IMR-90 (cell line): ENCODE measurements at regions not wholly inside any gene's neighbourhood (a gene's known extent, or its start where the extent isn't known, plus 50 kb on each side); places are given as distances from the start of the nearest gene placed in this dataset. TPM values are rescaled to one million over a fixed set of nuclear protein-coding genes. Genes with fewer than 3 reads are reported as not detected.

Experiments used
- ATAC-seq: fragments of 200-7000 bp; cut with Tn5 transposase; 2 replicates; pipeline ENCODE4 v1.9.1; 2020; ENCODE audit warnings: low read depth, mild to moderate bottlenecking, moderate library complexity
- BruUV-seq: library from RNA; stranded (reverse); fragments of 400-500 nt; replicated peaks from 2 replicates; lab custom pipeline; 2021; lab: Mats Ljungman, UMichigan
- CTCF ChIA-PET: fragments of 300-600 bp; formaldehyde crosslinking; extraction: SDS; loops from one replicate; lab custom pipeline; 2021; ENCODE audit warnings: antibody characterized with exemption; lab: Yijun Ruan, JAX
- POLR2A ChIA-PET: fragments of 300-600 bp; sonication (Branson Sonifier 250); formaldehyde crosslinking; loops from one replicate; lab custom pipeline; 2022; ENCODE audit warnings: antibody characterized with exemption; ENCODE audit not compliant: unreplicated experiment; lab: Charles Lee
- DNase-seq: peaks from one replicate; pipeline ENCODE4 v3.0.0; 2013
- H2AFZ ChIP-seq: replicated peaks from 2 replicates; pipeline ENCODE3; 2013; ENCODE audit warnings: low read length, mild to moderate bottlenecking; ENCODE audit not compliant: poor library complexity
- H2AK5ac ChIP-seq: 2 replicates; pipeline ENCODE4 v1.6.1; 2013; ENCODE audit warnings: low read depth, low read length, inconsistent platforms
- H2AK9ac ChIP-seq: replicated peaks from 2 replicates; pipeline ENCODE3; 2013; ENCODE audit warnings: mild to moderate bottlenecking, low read depth, low read length, moderate library complexity; ENCODE audit not compliant: poor library complexity
- H2BK120ac ChIP-seq: 2 replicates; pipeline ENCODE4 v1.6.1; 2013; ENCODE audit warnings: low read depth, low read length, inconsistent platforms
- H2BK15ac ChIP-seq: 3 replicates; pipeline ENCODE4 v1.6.1; 2013; ENCODE audit warnings: low read depth, low read length, inconsistent platforms
- H2BK20ac ChIP-seq: 2 replicates; pipeline ENCODE4 v1.6.1; 2013; ENCODE audit warnings: low read depth, mild to moderate bottlenecking, inconsistent platforms, low read length, moderate library complexity
- H2BK5ac ChIP-seq: 2 replicates; pipeline ENCODE4 v1.6.1; 2013; ENCODE audit warnings: mild to moderate bottlenecking, low read depth, low read length, inconsistent platforms; ENCODE audit not compliant: poor library complexity, severe bottlenecking
- H3K14ac ChIP-seq: replicated peaks from 2 replicates; pipeline ENCODE4 v1.6.1; 2013; ENCODE audit warnings: low read depth, low read length, inconsistent platforms
- H3K18ac ChIP-seq: 2 replicates; pipeline ENCODE4 v1.6.1; 2013; ENCODE audit warnings: low read depth, low read length, control low read depth
- H3K23ac ChIP-seq: 2 replicates; pipeline ENCODE4 v1.6.1; 2013; ENCODE audit warnings: low read depth, low read length, inconsistent platforms
- H3K27ac ChIP-seq: 2 replicates; pipeline ENCODE4 v1.5.1; 2013; ENCODE audit warnings: mild to moderate bottlenecking, control low read depth, low read length; ENCODE audit not compliant: insufficient read depth
- H3K27me3 ChIP-seq: 2 replicates; pipeline ENCODE4 v1.6.1; 2013; ENCODE audit warnings: low read length; ENCODE audit not compliant: control insufficient read depth, insufficient read depth
- H3K36me3 ChIP-seq: 2 replicates; pipeline ENCODE4 v1.6.1; 2013; ENCODE audit warnings: low read length, mixed read lengths; ENCODE audit not compliant: control insufficient read depth, insufficient read depth
- H3K4ac ChIP-seq: 2 replicates; pipeline ENCODE4 v1.6.1; 2013; ENCODE audit warnings: low read depth, low read length, inconsistent platforms
- H3K4me1 ChIP-seq: 2 replicates; pipeline ENCODE4 v1.6.1; 2013; ENCODE audit warnings: low read length, mixed read lengths; ENCODE audit not compliant: control insufficient read depth, insufficient read depth
- H3K4me2 ChIP-seq: 2 replicates; pipeline ENCODE4 v1.6.1; 2013; ENCODE audit warnings: low read depth, mild to moderate bottlenecking, control low read depth, low read length, moderate library complexity
- H3K4me3 ChIP-seq: 2 replicates; pipeline ENCODE4 v1.5.1; 2013; ENCODE audit warnings: low read depth, mild to moderate bottlenecking, control low read depth, low read length, moderate library complexity; ENCODE audit not compliant: insufficient read depth
- H3K56ac ChIP-seq: 2 replicates; pipeline ENCODE4 v1.6.1; 2013; ENCODE audit warnings: low read length, inconsistent platforms; ENCODE audit not compliant: insufficient read depth; ENCODE audit errors: extremely low read depth
- H3K79me1 ChIP-seq, 2 experiments: 2 replicates each; pipeline ENCODE4 v1.6.1; 2013; ENCODE audit warnings: low read length in 2 of 2, inconsistent platforms in 1 of 2, low read depth in 1 of 2
- H3K9ac ChIP-seq: 2 replicates; pipeline ENCODE4 v1.6.1; 2013; ENCODE audit warnings: low read depth, low read length, control low read depth
- H3K9me1 ChIP-seq: 2 replicates; pipeline ENCODE4 v1.6.1; 2013; ENCODE audit warnings: low read length, inconsistent platforms; ENCODE audit not compliant: insufficient read depth
- H3K9me3 ChIP-seq: 2 replicates; pipeline ENCODE4 v1.6.1; 2013; ENCODE audit warnings: low read length; ENCODE audit not compliant: control insufficient read depth, insufficient read depth
- H4K20me1 ChIP-seq: 2 replicates; pipeline ENCODE4 v1.6.1; 2013; ENCODE audit warnings: low read length, inconsistent platforms; ENCODE audit not compliant: insufficient read depth
- H4K5ac ChIP-seq: 2 replicates; pipeline ENCODE4 v1.6.1; 2013; ENCODE audit warnings: mild to moderate bottlenecking, low read depth, low read length, control low read depth
- H4K8ac ChIP-seq, 2 experiments: 2 replicates each; pipeline ENCODE4 v1.6.1; 2013; ENCODE audit warnings: low read depth in 2 of 2, low read length in 2 of 2, control low read depth in 1 of 2, inconsistent platforms in 1 of 2
- H4K91ac ChIP-seq: 2 replicates; pipeline ENCODE4 v1.6.1; 2013; ENCODE audit warnings: low read depth, low read length, inconsistent platforms; ENCODE audit not compliant: insufficient read depth
- POLR2A ChIP-seq: IDR thresholded peaks from 2 replicates; pipeline ENCODE4 v1.6.1; 2012; ENCODE audit warnings: mild to moderate bottlenecking, low read depth, low read length
- RCOR1 ChIP-seq: IDR thresholded peaks from 2 replicates; pipeline ENCODE4 v1.6.1; 2012; ENCODE audit warnings: mild to moderate bottlenecking, low read length, improper control_type of control experiment; ENCODE audit not compliant: insufficient replicate concordance
- RFX5 ChIP-seq: IDR thresholded peaks from 2 replicates; pipeline ENCODE4 v1.8.0; 2012; ENCODE audit warnings: low read depth, mild to moderate bottlenecking, low read length, moderate library complexity
- WGBS, 2 experiments: methylation state at CpG; one replicate each; pipeline versions ENCODE4 v1.1.5 to v1.1.7; 2013; ENCODE audit warnings: missing lambda C conversion rate in 2 of 2; ENCODE audit not compliant: insufficient read length in 1 of 2; ENCODE audit errors: extremely low coverage in 2 of 2; 5-methylcytosine and 5-hydroxymethylcytosine counted together
- dilution Hi-C: fragments of 300-500 bp; cut with HindIII; formaldehyde crosslinking; loops from one replicate; pipeline ENCODE4 v1.14.3; 2018; ENCODE audit warnings: low sequenced_read_pairs; ENCODE audit not compliant: unreplicated experiment
- in situ Hi-C: fragments of 300-500 bp; cut with MboI; formaldehyde crosslinking; loops from 3 replicates; pipeline ENCODE4 v1.14.3; 2019; ENCODE audit warnings: low sequenced_read_pairs, inconsistent platforms, mixed read lengths
- intact Hi-C: fragments of 100-400 bp; cut with micrococcal nuclease; formaldehyde crosslinking; loops from 2 replicates; pipeline ENCODE4 v1.10.0; 2022
- microRNA-seq, 2 experiments: library from miRNA; stranded (forward) in 1 of 2; unstranded in 1 of 2; fragments of 10-50 nt in 1 of 2; fragments of <30 nt in 1 of 2; gene quantifications in 1 of 2; microRNA quantifications in 1 of 2; one replicate each; pipeline versions ENCODE3 to v1.1.0; 2013 to 2020; ENCODE audit not compliant: insufficient read depth in 1 of 2, insufficient read length in 1 of 2, unreplicated experiment in 1 of 2
- small RNA-seq, 5 experiments: library from RNA; depleted of rRNA; stranded (forward); fragments of <200 nt; gene quantifications; one replicate each; pipeline ENCODE3, GENCODE V24; 2012
- TF ChIP-seq, protein P1 (sequence below): fragments of 150-350 bp; IDR thresholded peaks from 2 replicates; pipeline ENCODE4 v1.6.1; 2016; ENCODE audit warnings: low read depth, mild to moderate bottlenecking, low read length, moderate library complexity, borderline replicate concordance

DNA sequence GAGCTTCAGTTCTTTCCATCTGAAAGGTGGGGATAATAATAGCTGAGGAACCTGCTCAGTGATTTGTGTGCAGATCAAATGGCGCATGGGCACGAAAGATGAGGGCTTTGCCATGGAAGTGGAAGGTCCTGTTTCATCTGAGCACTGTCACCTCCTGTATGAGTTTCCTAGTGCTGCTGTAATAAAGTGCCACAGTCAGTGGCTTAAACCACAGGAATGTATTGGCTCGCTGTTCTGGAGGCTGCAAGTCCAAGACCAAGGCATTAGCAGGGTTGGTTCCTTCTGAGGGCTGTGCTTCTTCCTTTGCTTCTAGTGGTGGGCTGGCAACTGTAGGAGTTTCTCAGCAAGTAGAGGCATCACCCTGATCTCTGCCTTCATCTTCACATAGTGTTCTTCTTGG lies 51.1 kb upstream of the RBM15 start:
- Histone ChIP-seq H3K36me3 (no peaks in the 10 kb centered on the region), H3K14ac (no peak overlapping the region), H2BK20ac (no peak overlapping the region), H2BK15ac (no peak overlapping the region), H4K8ac (no peak overlapping the region), H3K4me3 (no peak overlapping the region), H4K91ac (no peak overlapping the region), H3K4ac (no peak overlapping the region), H3K27me3 (peaks cover 17% of the 10 kb centered on the region), H3K56ac (no peak overlapping the region), H3K4me2 (no peak overlapping the region), H3K18ac (no peak overlapping the region), H4K5ac (no peak overlapping the region), H3K27ac (no peak overlapping the region), H3K23ac (no peak overlapping the region), H2AFZ (no peak overlapping the region), H2BK5ac (no peak overlapping the region), H2AK9ac (no peak overlapping the region), H3K79me1 (no peaks in the 10 kb centered on the region), H3K9me3 (no peaks in the 10 kb centered on the region), H3K4me1 (no peaks in the 10 kb centered on the region; the same call in 1 of the 2 replicates), H2AK5ac (no peak overlapping the region), H2BK120ac (no peak overlapping the region), H3K9ac (no peak overlapping the region), H4K20me1 (no peaks in the 10 kb centered on the region), H3K9me1 (no peaks in the 10 kb centered on the region)
- CTCF ChIA-PET, result no interaction called here
- in situ Hi-C loops (no loop called here), intact Hi-C loops (no loop called here), dilution Hi-C loops (no loop called here)
- ATAC-seq (no peak), DNase-seq (no peak)
- POLR2A ChIA-PET, result no interaction called here
- no peak for TF ChIP-seq POLR2A
- TF ChIP-seq, protein P1, sequence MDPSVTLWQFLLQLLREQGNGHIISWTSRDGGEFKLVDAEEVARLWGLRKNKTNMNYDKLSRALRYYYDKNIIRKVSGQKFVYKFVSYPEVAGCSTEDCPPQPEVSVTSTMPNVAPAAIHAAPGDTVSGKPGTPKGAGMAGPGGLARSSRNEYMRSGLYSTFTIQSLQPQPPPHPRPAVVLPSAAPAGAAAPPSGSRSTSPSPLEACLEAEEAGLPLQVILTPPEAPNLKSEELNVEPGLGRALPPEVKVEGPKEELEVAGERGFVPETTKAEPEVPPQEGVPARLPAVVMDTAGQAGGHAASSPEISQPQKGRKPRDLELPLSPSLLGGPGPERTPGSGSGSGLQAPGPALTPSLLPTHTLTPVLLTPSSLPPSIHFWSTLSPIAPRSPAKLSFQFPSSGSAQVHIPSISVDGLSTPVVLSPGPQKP, result no peak
- TF ChIP-seq RCOR1, result no peak
- TF ChIP-seq RFX5, result no peak
- WGBS, 2 experiments, result no CpG with 5 or more reads among the region's 3 CpGs
- no TSS peak for BruUV-seq

Small RNA genes in the stretch of these regions (microRNA-seq; reads per million reads assigned to microRNA genes)
- gene RF00402 (ENCODE audit: insufficient read depth, insufficient read length), result not detected

Small RNA genes in the stretch of these regions (small RNA-seq; reads per million reads assigned to genes)
- 0 reads per million in 5 experiments for gene RF00402
